SIG-M5 treated with dmso at 0.1 percent for 504 hours (cell line): ENCODE measurements at regions not wholly inside any gene's neighbourhood (a gene's known extent, or its start where the extent isn't known, plus 50 kb on each side); places are given as distances from the start of the nearest gene placed in this dataset.

ENCODE experiments used
- DNase-seq: peaks from one replicate; lab custom pipeline; 2025; ENCODE audit not compliant: unreplicated experiment; lab: John Stamatoyannopoulos, UW

DNA sequence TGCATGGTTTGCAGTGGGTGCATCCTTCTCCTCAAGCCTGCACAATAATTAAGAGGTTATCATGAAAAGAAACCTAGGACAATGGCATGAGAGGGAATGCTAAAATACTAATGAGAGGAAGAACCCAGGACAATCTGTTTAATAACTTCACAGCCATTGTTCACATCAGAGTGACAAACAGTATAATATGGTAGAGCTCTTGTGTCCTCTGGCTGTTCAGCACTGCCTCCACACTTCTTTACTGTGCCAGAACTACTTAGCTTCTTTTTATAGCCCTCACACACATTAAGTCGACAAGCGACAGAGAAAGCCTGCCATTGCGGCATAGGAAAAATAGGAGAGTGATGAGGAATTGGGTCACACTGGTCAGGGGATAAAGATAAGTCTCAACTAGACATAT is 65.0 kb upstream of the MEIS2 start:
- no peak for DNase-seq

DNA sequence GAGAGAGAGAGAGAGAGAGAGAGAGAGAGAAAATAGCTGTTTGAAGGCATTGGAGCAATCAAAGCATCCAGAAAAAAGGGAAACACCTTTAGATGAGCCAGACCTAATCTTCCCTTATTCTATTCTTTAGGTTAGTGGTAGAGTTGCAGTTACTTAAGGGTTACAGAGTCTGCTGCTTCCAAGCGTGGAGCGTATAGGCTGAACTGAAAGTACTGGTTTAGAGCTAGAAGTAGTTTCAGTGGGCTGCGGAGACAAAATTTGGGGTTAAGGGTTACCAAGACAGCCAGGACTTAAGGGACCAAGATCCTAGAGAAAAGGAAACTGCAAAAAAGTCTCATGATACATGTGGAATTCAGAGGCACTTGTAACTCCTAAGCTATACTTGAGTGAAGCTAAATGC is 66.1 kb upstream of the MEIS2 start:
- no peak for DNase-seq

DNA sequence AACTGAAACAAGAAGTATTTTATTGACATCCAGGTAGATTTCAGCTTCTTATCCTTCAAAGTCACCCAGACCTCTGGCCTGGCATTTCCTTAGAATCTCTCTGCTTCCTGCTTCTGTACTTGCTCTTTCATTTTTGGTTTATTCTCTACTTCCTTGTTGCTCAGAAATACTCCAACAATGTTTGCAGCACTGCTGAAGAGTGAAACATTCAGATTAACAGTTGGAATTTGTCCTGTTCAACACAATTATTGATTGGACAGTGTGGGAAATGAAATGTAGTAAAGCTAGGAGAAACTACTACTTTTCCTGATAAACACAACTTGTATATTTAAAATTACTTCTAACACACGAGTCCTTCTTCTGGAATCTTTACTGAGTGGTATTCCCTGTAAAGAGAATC is 81.0 kb upstream of the MEIS2 start:
- DNase-seq, result no peak

DNA sequence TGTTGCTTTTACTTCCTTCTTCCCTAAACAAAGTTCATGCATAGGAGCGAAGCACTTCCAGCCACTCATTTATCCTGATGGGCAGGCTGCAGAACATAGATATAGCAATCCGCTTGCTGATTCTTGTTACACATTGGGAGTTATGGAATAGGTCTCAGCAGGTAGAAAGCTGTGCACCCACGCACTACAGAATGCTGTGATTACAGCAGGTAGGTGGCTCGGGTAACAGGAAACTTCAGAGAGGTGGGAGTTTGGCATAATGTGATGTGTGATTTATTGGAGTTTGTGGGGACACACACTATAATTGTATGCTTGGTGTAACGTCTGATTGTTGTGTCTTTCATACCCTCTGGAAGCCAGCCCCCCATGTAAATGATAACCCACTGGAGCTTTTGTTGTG is 99.2 kb upstream of the MEIS2 start:
- DNase-seq, result no peak

DNA sequence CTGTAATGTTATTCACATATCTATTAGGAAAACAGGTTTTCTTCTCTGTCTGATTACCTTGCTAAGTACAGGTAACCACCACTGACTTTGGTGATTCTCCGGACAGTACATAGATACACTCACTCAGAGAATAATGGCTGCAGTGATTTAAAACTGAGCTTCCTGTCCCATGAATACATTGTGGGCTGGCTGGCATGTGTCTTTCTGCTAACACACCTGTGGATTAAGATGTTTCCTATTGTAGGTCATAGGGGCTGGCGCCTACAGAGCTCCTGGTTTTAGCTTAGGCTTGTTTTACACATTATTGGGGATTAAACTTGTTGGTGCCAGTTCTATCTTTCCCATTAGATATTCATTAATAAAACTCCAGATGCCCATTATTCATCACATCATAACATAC is 102.7 kb upstream of the MEIS2 start:
- DNase-seq, result no peak

DNA sequence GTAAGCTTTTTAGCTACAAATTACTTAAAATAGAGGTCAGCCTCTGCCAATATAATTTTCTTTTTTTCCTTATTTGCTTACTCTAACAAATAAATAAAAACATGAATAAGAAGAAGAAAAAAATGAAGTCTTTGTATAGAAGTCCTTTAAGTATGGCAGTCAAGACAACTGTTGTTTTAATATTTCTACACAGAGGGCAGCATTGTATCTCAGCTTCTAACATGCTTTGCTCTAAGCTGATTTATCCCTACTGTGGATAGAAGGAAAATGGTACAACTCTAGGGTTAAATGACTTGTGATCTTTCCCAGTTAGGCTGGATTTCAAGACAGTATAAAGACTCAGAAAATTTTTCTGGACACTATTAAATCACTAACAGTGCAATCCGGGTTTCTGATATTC is 104.3 kb upstream of the MEIS2 start:
- peak; percentile 0 for DNase-seq

DNA sequence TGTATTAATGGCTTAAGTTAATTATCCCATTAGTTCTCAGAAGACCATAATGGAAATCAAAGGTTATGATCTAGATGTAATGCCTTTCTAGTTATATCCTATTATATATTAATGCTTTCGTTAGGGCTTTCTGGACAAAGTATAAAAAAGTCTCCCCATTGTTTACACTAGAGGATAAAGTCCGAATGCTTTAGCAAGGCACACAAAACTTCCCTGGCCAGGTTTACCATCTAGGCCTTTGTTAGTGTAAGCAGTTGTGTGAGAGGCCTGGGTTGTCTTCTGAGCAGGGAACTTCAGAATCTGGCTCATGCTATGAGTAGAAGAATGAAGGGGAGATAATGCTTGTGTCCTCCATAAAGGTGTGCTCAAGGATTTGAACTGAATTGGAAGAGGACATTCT is 106.3 kb upstream of the MEIS2 start:
- no peak for DNase-seq

DNA sequence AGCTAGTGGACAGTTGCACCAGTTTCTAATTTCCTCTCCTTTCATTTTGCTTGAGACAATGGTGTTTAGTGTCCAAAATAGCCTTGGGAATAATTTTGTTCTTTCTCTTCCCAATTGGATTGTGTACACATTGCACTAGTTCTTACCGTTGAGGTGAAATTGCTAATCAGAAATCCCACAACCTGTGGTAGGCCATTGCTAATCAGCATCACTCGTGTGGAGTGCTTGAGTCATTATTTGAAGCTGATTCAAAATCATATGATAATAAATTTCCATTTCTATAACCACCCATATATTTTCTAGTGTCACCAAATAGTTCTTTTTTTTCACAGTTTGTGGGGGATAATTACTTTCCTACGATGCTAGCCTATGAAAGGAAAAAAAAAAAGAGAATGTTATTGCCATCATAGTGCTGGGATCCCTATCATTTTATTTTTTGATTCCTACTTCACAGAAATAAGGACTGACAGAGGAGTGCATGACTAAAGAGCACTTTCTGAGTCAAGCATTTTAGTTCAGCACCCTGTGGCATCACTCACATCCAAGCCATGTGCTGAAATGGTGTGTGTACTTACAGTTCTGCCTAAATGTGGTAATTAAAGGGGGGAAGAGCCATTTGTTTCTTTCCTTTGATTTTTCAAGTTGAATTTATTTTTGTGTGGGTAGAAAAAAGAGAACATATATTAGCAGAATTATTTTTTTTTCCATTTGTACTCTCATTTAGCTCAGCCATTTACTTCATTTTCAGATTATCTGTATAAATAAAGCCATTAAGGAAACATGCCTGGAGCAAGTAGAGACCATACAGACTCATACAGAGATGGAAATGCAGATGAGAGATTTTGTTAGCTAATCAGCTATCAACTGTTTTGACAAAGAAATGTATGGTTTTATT is 108.0 kb upstream of the MEIS2 start:
- DNase-seq, result no peak

DNA sequence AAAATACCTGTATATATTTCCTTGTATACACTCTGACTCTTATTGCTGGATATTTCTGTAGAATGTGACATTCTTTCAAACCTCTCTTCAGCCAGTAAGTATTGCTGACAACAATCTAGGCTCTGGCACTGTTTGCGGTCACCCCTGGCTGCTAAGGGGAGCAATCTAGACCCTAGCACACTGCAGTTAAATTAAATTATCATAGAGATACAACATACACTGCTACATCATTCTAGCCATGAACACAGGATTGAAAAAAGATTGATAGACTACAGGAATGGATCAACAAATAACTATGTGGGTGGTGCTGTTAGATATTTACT is 108.7 kb upstream of the MEIS2 start:
- no peak for DNase-seq

DNA sequence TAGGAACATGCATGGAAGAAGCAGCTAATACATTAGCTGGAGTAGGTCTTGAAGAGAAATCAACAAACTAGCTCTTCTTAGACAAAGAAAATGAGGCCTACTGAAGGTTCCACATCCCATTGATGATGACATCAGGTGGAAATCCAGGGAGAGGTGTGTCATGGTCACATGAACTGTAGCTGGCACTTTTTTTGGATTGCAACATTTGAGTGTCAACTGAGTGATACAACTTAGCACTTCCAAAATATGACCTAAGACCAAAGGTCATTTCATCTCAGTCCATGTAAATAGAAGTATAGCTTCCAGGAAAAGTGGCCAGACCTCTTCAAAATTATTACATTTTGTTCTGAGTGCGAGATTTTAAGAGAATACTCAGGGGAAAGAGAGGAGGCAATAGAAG is 117.2 kb upstream of the MEIS2 start:
- DNase-seq, result no peak

DNA sequence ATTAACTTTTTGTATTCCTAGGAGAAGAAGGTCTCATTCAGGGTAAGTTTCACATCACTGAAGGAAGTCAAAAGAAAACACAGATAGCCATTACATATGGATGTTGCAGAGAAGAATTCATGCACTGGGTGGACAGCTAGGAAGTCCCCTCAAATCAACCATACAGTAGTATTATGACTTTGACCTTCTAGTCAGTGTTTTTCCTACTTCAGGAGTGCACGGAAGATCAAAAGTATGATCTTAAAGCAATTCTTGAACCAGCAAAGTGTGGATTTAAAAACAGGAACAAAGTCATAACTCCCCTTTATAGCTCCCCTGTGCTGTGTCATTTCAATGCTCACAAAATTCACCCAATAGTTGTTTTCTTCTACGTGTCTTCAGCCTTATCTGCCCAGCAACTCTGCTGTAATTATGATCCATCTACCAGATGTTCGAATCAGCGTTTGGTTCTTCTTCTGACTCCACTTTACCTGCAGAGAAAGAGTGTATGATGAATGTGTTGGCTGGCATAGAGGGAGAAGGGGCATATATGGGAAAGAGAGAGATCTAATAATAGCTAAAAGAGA is 118.1 kb upstream of the MEIS2 start:
- no peak for DNase-seq

DNA sequence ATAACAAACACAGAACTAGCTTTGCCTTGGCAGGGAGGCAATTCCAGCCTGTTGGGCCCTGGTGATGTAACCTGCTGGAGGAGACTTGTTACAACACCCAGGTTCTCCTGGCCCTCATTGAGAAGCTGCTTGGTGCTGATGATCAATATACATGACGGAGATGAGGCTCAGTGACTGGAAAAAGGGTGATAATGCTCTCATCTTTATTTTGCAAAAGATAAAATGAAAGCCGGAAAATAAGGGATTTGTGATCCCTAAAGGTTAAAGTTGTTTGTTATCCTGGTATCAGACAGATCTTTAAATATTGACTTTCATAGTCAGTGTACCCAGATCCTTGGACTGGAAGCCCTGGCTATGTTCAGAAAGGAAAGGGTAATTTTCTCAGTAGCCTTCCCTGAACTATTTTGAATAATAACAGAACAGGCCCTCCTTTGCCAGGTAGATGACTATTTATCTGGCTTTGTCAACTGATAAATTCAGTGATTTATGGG is 118.9 kb upstream of the MEIS2 start:
- DNase-seq, result no peak

DNA sequence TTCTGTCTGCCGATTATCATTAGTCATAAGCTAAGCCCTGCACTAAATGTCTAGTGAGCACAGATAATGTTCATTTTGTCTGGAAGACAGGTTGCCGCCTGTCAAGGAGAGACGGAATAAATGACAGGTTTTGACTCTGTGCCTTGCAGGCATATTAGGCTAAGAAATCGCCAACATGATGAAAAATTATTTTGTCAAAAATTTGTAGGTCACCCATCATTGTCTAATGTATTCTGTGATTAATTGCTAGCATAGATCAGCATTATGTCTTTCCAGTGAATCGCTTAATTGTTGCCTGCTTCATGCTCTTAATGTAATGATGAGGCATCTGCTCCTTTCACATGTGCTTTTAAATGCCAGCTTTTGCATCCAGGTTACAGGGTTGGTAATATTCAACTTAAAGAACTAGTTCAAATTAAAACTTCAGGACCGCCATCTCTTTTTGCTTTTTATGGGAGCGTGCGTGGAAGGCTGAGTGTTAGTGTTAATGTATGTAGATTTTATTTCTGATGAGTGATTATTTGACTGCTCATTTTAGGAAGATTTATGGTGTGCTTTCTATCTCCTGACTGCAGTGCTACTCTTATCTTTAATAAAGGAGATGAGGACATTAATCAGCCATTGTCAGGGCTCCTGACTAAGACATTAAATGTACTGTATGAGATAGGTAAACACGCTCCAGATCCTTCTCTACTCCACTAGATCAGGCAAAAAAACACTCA is 120.8 kb upstream of the MEIS2 start:
- DNase-seq, result no peak

DNA sequence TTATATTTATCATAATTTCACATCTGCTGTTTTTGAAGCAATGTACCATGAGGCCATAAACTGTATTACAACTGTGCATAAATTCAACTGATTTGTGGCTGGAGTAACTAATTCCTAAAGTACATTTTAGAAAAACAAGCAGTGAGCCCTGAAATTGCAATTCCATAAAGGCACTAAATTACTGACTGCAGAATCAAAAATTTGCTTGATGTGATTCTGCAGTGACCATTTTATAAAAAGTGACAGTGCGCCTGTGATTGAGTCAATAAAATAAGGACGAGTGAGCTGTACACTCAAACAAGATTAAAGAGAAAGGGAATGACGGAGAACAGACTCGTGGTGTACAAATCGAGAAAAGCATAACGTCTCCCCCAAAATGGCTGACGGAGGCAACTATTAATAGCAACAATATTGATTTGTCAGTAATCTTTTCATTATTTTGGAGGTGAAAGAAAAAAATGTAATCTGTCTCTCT is 121.4 kb upstream of the MEIS2 start:
- no peak for DNase-seq

DNA sequence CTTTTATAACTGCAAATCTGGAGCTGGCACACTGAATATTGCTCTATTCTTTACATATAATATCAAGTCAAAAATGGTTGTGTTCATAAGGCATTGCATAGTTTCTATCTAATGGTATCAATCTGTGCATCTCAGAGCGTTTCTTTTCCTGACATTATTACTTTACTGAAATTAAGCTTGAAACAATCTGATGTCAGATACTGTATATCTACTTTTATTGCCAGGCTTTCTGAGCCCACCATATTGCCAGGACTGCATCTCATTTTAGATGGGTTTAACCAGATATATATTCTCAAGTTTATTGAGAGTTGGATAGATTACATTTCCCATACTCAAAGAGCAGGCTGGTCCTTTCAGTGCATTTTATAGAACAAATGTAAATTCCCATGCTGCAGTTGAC is 122.7 kb upstream of the MEIS2 start:
- DNase-seq, result no peak

DNA sequence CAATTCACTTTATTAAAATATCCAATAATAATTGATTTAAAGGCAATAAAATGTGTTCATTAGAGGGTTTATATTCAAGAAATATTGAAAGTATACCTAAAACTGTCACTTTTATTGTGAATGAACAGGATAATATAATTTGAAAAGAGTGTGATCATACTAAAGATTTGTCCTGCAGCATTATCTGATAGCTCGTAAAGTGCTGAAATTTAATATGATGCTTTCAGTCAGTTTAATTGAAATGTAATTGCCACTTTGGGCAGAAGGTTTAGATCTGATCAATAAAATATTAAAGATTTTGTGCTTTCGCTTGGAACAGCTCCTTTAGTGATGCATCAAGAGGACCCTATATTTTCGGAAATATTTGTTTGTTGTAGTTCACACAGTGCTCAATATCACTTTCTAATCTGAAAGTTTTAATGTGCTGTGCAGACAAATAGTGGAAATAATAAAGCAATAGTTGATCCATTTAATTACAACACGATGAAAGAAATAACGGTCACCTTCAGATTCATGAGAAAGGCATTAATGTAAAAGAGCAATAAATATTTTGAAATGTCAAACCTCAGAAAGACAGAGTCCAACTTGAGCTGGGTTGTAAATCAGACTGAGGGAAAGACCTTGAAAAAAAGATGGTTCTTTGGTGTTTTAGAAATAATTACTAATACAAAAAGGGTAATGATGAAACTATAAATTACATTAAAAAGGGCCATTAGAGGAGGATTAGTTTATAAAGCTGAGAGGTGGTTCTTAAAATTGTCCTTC is 129.7 kb upstream of the MEIS2 start:
- no peak for DNase-seq

DNA sequence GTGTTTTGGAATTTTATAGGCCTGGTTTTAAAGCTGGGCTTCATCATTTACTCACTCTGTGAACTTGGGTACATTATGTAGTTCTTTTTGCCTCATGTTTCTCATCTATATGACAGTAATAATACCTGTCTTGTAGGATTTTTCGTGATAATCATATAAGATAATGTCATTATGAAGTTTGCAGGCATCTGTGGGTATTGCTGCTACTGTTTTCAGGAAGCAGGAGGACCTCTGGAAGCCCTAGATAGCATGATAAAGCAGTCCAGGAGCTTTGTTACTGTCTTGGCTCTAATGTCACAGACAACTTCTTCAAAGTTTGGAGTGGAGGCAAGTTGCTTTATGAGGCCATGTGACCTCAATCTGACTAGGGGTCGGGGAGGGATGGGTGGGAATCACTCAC is 145.0 kb upstream of the MEIS2 start:
- DNase-seq, result no peak

DNA sequence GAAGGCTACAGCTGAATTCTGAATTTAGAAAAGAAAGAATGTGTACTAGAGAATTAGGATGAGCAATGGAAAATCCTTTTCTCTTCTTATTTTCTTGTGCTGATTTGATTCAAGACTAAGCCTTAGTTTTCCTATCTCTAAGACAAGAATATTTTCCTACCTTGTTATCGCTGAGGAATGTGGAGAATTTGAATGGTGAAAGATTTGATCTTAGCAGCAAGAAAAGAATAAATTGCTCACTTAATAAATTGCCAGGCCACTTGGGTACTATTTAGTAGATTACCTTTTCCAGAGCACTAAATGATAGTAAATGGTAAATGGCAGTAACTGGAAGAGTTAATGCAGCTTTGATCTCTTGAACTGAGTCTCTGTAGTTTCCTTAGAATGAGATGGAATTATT is 145.7 kb upstream of the MEIS2 start:
- DNase-seq, result no peak

DNA sequence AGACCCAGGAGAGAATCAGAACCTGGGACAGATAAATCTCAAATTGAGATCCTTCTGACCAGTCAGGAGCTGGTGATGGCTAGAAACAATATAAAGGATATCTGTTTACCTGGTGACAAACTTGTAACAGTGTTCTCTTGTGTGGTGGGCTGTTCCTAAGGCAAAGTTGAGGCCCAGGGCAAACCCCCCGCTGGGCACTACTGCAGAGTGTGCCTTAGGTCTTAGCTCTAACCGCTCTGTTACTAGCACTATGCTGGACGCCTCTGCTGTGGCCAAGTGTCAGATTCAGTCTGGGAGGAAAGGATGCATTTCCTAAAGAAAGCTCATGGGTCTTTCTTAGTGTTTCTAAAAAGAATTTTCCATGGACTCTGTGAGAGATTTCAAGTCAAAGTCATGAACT is 146.5 kb upstream of the MEIS2 start:
- no peak for DNase-seq

DNA sequence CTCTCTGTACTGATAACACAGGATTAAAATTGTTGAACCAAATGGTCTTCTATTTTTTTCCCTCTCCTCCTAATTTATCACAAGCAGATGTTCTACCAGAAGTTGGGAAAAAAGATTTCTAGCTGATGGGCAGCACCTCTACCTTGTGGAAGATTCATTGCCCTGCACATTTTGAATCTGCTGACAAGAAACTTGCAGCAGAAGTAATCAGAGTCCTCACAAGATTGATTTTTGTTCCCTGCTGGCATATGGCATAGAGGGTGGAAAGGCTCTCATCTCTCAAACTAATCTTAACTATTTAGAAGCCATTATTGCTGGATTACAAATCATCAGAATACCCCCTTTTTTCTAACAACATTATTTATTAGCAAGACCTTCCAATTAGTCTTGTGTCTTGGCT is 148.9 kb upstream of the MEIS2 start:
- DNase-seq, result no peak

DNA sequence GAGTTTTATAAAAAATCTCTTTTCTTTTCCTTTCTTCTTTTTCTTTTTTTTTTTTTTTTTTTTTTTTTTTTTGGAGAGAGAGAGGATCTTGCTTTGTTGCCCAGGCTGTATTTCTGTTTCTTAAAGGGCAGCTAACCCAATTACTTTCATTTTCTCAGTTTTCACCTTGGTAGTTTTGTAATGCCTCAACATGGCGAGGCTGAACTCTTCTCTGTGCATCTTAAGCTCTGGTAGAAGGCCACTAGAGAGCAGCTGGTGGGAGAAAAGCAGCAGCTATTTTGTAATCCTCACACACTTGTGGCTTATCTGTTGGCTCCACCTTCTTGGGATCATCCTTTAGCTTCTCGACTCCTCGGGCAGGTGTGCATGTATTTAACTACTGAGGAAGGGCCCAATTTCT is 152.2 kb upstream of the MEIS2 start:
- no peak for DNase-seq
